ENCODE measurements at regions not wholly inside any gene's neighbourhood (a gene's known extent, or its start where the extent isn't known, plus 50 kb on each side); places are given as distances from the start of the nearest gene placed in this dataset.

GRCh38 chr3:76061654-76062053 is 276.3 kb upstream of the ZNF717 start:
- Histone ChIP-seq H3K4me1 (peaks cover 0 to 6% (median 0%) of the 10 kb centered on the region in 4 donors), H3K27ac (no peak overlapping the region), H3K4me3 (no peak overlapping the region), H3K36me3 (no peaks in the 10 kb centered on the region), H3K9me3 (no peaks in the 10 kb centered on the region), H3K27me3 (no peaks in the 10 kb centered on the region)
- no peak for TF ChIP-seq CTCF (IDR thresholded peaks at IDR 0.05)
- intact Hi-C loops (cut with DNase I; ENCODE audit: low total_unique reads) = no loop called here
- no peak for DNase-seq

- intact Hi-C loops (cut with DNase I; ENCODE audit: low total_unique reads) = no loop called here
- H3K4me3 ChIP-seq = no peak overlapping the region
- H3K27me3 ChIP-seq = no peaks in the 10 kb centered on the region
- no peaks in the 10 kb centered on the region for H3K9me3 ChIP-seq
- TF ChIP-seq CTCF (IDR thresholded peaks at IDR 0.05) = no peak
- no peak overlapping the region for H3K27ac ChIP-seq
- H3K4me1 ChIP-seq = peaks cover 0 to 6% (median 0%) of the 10 kb centered on the region in 4 donors
- DNase-seq = no peak
- H3K36me3 ChIP-seq = no peaks in the 10 kb centered on the region
These were observed 277.7 kb upstream of the ZNF717 start for GRCh38 chr3:76063019-76063418.

GRCh38 chr3:76063811-76064210 is 278.5 kb upstream of the ZNF717 start:
- DNase-seq = no peak
- TF ChIP-seq CTCF (IDR thresholded peaks at IDR 0.05) = no peak
- no peak overlapping the region for H3K27ac ChIP-seq

GRCh38 chr3:76065964-76066363 is 280.6 kb upstream of the ZNF717 start:
- no peaks in the 10 kb centered on the region for H3K36me3 ChIP-seq
- H3K27me3 ChIP-seq = no peaks in the 10 kb centered on the region
- no peak overlapping the region for H3K4me3 ChIP-seq
- H3K27ac ChIP-seq = no peak overlapping the region
- no peak for DNase-seq
- no peaks in the 10 kb centered on the region for H3K9me3 ChIP-seq
- TF ChIP-seq CTCF (IDR thresholded peaks at IDR 0.05) = no peak
- intact Hi-C loops (cut with DNase I; ENCODE audit: low total_unique reads) = no loop called here
- peaks cover 0 to 6% (median 0%) of the 10 kb centered on the region in 4 donors for H3K4me1 ChIP-seq

More at GRCh38 chr3:76063811-76064210, 278.5 kb upstream of the ZNF717 start:
- intact Hi-C loops (cut with DNase I; ENCODE audit: low total_unique reads) = no loop called here
- no peaks in the 10 kb centered on the region for H3K27me3 ChIP-seq
- H3K9me3 ChIP-seq = no peaks in the 10 kb centered on the region
- H3K36me3 ChIP-seq = no peaks in the 10 kb centered on the region
- H3K4me3 ChIP-seq = no peak overlapping the region
- peaks cover 0 to 6% (median 0%) of the 10 kb centered on the region in 4 donors for H3K4me1 ChIP-seq

- intact Hi-C loops (cut with DNase I; ENCODE audit: low total_unique reads) = no loop called here
- no peak overlapping the region for H3K27ac ChIP-seq
- no peaks in the 10 kb centered on the region for H3K27me3 ChIP-seq
- H3K36me3 ChIP-seq = no peaks in the 10 kb centered on the region
- no peaks in the 10 kb centered on the region for H3K4me1 ChIP-seq
- TF ChIP-seq CTCF (IDR thresholded peaks at IDR 0.05) = no peak
- H3K4me3 ChIP-seq = no peak overlapping the region
- no peak for DNase-seq
- no peaks in the 10 kb centered on the region for H3K9me3 ChIP-seq
These were observed 292.8 kb upstream of the ZNF717 start for GRCh38 chr3:76078101-76078500.

GRCh38 chr3:76083992-76084391 is 298.6 kb upstream of the ZNF717 start:
- Histone ChIP-seq H3K27me3 (no peaks in the 10 kb centered on the region), H3K4me1 (no peaks in the 10 kb centered on the region), H3K9me3 (peaks cover 0 to 3% (median 0%) of the 10 kb centered on the region in 3 donors), H3K27ac (no peak overlapping the region), H3K36me3 (no peaks in the 10 kb centered on the region), H3K4me3 (no peak overlapping the region)
- intact Hi-C loops (cut with DNase I; ENCODE audit: low total_unique reads) = no loop called here
- DNase-seq = no peak
- no peak for TF ChIP-seq CTCF (IDR thresholded peaks at IDR 0.05)

All from tibial artery (tissue), 4 donors.